IMR-90 (cell line): ENCODE measurements at regions not wholly inside any gene's neighbourhood (a gene's known extent, or its start where the extent isn't known, plus 50 kb on each side); places are given as distances from the start of the nearest gene placed in this dataset.

Experiments
- ATAC-seq: fragments of 200-7000 bp; cut with Tn5 transposase; 2 replicates; pipeline ENCODE4 v1.9.1; 2020; ENCODE audit warnings: low read depth, mild to moderate bottlenecking, moderate library complexity
- BruUV-seq: library from RNA; stranded (reverse); fragments of 400-500 nt; replicated peaks from 2 replicates; lab custom pipeline; 2021; lab: Mats Ljungman, UMichigan
- CTCF ChIA-PET: fragments of 300-600 bp; formaldehyde crosslinking; extraction: SDS; loops from one replicate; lab custom pipeline; 2021; ENCODE audit warnings: antibody characterized with exemption; lab: Yijun Ruan, JAX
- POLR2A ChIA-PET: fragments of 300-600 bp; sonication (Branson Sonifier 250); formaldehyde crosslinking; loops from one replicate; lab custom pipeline; 2022; ENCODE audit warnings: antibody characterized with exemption; ENCODE audit not compliant: unreplicated experiment; lab: Charles Lee
- DNase-seq: peaks from one replicate; pipeline ENCODE4 v3.0.0; 2013
- H2AFZ ChIP-seq: replicated peaks from 2 replicates; pipeline ENCODE3; 2013; ENCODE audit warnings: low read length, mild to moderate bottlenecking; ENCODE audit not compliant: poor library complexity
- H2AK5ac ChIP-seq: 2 replicates; pipeline ENCODE4 v1.6.1; 2013; ENCODE audit warnings: low read depth, low read length, inconsistent platforms
- H2AK9ac ChIP-seq: replicated peaks from 2 replicates; pipeline ENCODE3; 2013; ENCODE audit warnings: mild to moderate bottlenecking, low read depth, low read length, moderate library complexity; ENCODE audit not compliant: poor library complexity
- H2BK120ac ChIP-seq: 2 replicates; pipeline ENCODE4 v1.6.1; 2013; ENCODE audit warnings: low read depth, low read length, inconsistent platforms
- H2BK15ac ChIP-seq: 3 replicates; pipeline ENCODE4 v1.6.1; 2013; ENCODE audit warnings: low read depth, low read length, inconsistent platforms
- H2BK20ac ChIP-seq: 2 replicates; pipeline ENCODE4 v1.6.1; 2013; ENCODE audit warnings: low read depth, mild to moderate bottlenecking, inconsistent platforms, low read length, moderate library complexity
- H2BK5ac ChIP-seq: 2 replicates; pipeline ENCODE4 v1.6.1; 2013; ENCODE audit warnings: mild to moderate bottlenecking, low read depth, low read length, inconsistent platforms; ENCODE audit not compliant: poor library complexity, severe bottlenecking
- H3K14ac ChIP-seq: replicated peaks from 2 replicates; pipeline ENCODE4 v1.6.1; 2013; ENCODE audit warnings: low read depth, low read length, inconsistent platforms
- H3K18ac ChIP-seq: 2 replicates; pipeline ENCODE4 v1.6.1; 2013; ENCODE audit warnings: low read depth, low read length, control low read depth
- H3K23ac ChIP-seq: 2 replicates; pipeline ENCODE4 v1.6.1; 2013; ENCODE audit warnings: low read depth, low read length, inconsistent platforms
- H3K27ac ChIP-seq: 2 replicates; pipeline ENCODE4 v1.5.1; 2013; ENCODE audit warnings: mild to moderate bottlenecking, control low read depth, low read length; ENCODE audit not compliant: insufficient read depth
- H3K27me3 ChIP-seq: 2 replicates; pipeline ENCODE4 v1.6.1; 2013; ENCODE audit warnings: low read length; ENCODE audit not compliant: control insufficient read depth, insufficient read depth
- H3K36me3 ChIP-seq: 2 replicates; pipeline ENCODE4 v1.6.1; 2013; ENCODE audit warnings: low read length, mixed read lengths; ENCODE audit not compliant: control insufficient read depth, insufficient read depth
- H3K4ac ChIP-seq: 2 replicates; pipeline ENCODE4 v1.6.1; 2013; ENCODE audit warnings: low read depth, low read length, inconsistent platforms
- H3K4me1 ChIP-seq: 2 replicates; pipeline ENCODE4 v1.6.1; 2013; ENCODE audit warnings: low read length, mixed read lengths; ENCODE audit not compliant: control insufficient read depth, insufficient read depth
- H3K4me2 ChIP-seq: 2 replicates; pipeline ENCODE4 v1.6.1; 2013; ENCODE audit warnings: low read depth, mild to moderate bottlenecking, control low read depth, low read length, moderate library complexity
- H3K4me3 ChIP-seq: 2 replicates; pipeline ENCODE4 v1.5.1; 2013; ENCODE audit warnings: low read depth, mild to moderate bottlenecking, control low read depth, low read length, moderate library complexity; ENCODE audit not compliant: insufficient read depth
- H3K56ac ChIP-seq: 2 replicates; pipeline ENCODE4 v1.6.1; 2013; ENCODE audit warnings: low read length, inconsistent platforms; ENCODE audit not compliant: insufficient read depth; ENCODE audit errors: extremely low read depth
- H3K79me1 ChIP-seq, 2 experiments: 2 replicates each; pipeline ENCODE4 v1.6.1; 2013; ENCODE audit warnings: low read length in 2 of 2, inconsistent platforms in 1 of 2, low read depth in 1 of 2
- H3K9ac ChIP-seq: 2 replicates; pipeline ENCODE4 v1.6.1; 2013; ENCODE audit warnings: low read depth, low read length, control low read depth
- H3K9me1 ChIP-seq: 2 replicates; pipeline ENCODE4 v1.6.1; 2013; ENCODE audit warnings: low read length, inconsistent platforms; ENCODE audit not compliant: insufficient read depth
- H3K9me3 ChIP-seq: 2 replicates; pipeline ENCODE4 v1.6.1; 2013; ENCODE audit warnings: low read length; ENCODE audit not compliant: control insufficient read depth, insufficient read depth
- H4K20me1 ChIP-seq: 2 replicates; pipeline ENCODE4 v1.6.1; 2013; ENCODE audit warnings: low read length, inconsistent platforms; ENCODE audit not compliant: insufficient read depth
- H4K5ac ChIP-seq: 2 replicates; pipeline ENCODE4 v1.6.1; 2013; ENCODE audit warnings: mild to moderate bottlenecking, low read depth, low read length, control low read depth
- H4K8ac ChIP-seq, 2 experiments: 2 replicates each; pipeline ENCODE4 v1.6.1; 2013; ENCODE audit warnings: low read depth in 2 of 2, low read length in 2 of 2, control low read depth in 1 of 2, inconsistent platforms in 1 of 2
- H4K91ac ChIP-seq: 2 replicates; pipeline ENCODE4 v1.6.1; 2013; ENCODE audit warnings: low read depth, low read length, inconsistent platforms; ENCODE audit not compliant: insufficient read depth
- BHLHE40 ChIP-seq: fragments of 150-350 bp; IDR thresholded peaks from 2 replicates; pipeline ENCODE4 v1.6.1; 2016; ENCODE audit warnings: mild to moderate bottlenecking, low read depth, low read length
- FOS ChIP-seq: fragments of 150-350 bp; IDR thresholded peaks from 2 replicates; pipeline ENCODE4 v1.6.1; 2016; ENCODE audit warnings: low read depth, low read length
- MXI1 ChIP-seq: IDR thresholded peaks from 2 replicates; pipeline ENCODE4 v1.6.1; 2012; ENCODE audit warnings: low read depth, mild to moderate bottlenecking, low read length, moderate library complexity, borderline replicate concordance
- NFE2L2 ChIP-seq: fragments of 150-350 bp; IDR thresholded peaks from 2 replicates; pipeline ENCODE4 v1.6.1; 2016; ENCODE audit warnings: low read depth, mild to moderate bottlenecking, low read length
- POLR2A ChIP-seq: IDR thresholded peaks from 2 replicates; pipeline ENCODE4 v1.6.1; 2012; ENCODE audit warnings: mild to moderate bottlenecking, low read depth, low read length
- RAD21 ChIP-seq: IDR thresholded peaks from 2 replicates; pipeline ENCODE4 v1.6.1; 2012; ENCODE audit warnings: low read length, improper control_type of control experiment
- WGBS, 2 experiments: methylation state at CpG; one replicate each; pipeline versions ENCODE4 v1.1.5 to v1.1.7; 2013; ENCODE audit warnings: missing lambda C conversion rate in 2 of 2; ENCODE audit not compliant: insufficient read length in 1 of 2; ENCODE audit errors: extremely low coverage in 2 of 2; 5-methylcytosine and 5-hydroxymethylcytosine counted together
- dilution Hi-C: fragments of 300-500 bp; cut with HindIII; formaldehyde crosslinking; loops from one replicate; pipeline ENCODE4 v1.14.3; 2018; ENCODE audit warnings: low sequenced_read_pairs; ENCODE audit not compliant: unreplicated experiment
- in situ Hi-C: fragments of 300-500 bp; cut with MboI; formaldehyde crosslinking; loops from 3 replicates; pipeline ENCODE4 v1.14.3; 2019; ENCODE audit warnings: low sequenced_read_pairs, inconsistent platforms, mixed read lengths
- intact Hi-C: fragments of 100-400 bp; cut with micrococcal nuclease; formaldehyde crosslinking; loops from 2 replicates; pipeline ENCODE4 v1.10.0; 2022

- intact Hi-C loops (no loop called here), dilution Hi-C loops (no loop called here), in situ Hi-C loops (no loop called here)
- Histone ChIP-seq H4K5ac (no peak overlapping the region), H3K79me1 (no peaks in the 10 kb centered on the region), H3K4me1 (no peaks in the 10 kb centered on the region), H2BK120ac (no peak overlapping the region), H3K36me3 (no peaks in the 10 kb centered on the region), H3K56ac (no peak overlapping the region), H3K9me3 (no peaks in the 10 kb centered on the region), H3K4me2 (no peak overlapping the region), H3K4ac (no peak overlapping the region), H2AK5ac (no peak overlapping the region), H2BK5ac (no peak overlapping the region), H3K18ac (no peak overlapping the region), H2AFZ (no peak overlapping the region), H3K27me3 (no peaks in the 10 kb centered on the region), H3K23ac (no peak overlapping the region), H4K8ac (no peak overlapping the region), H3K9me1 (no peaks in the 10 kb centered on the region), H3K4me3 (no peak overlapping the region), H2BK20ac (no peak overlapping the region), H2AK9ac (no peak overlapping the region), H3K9ac (no peak overlapping the region), H4K91ac (no peak overlapping the region), H3K14ac (no peak overlapping the region), H4K20me1 (no peaks in the 10 kb centered on the region), H3K27ac (no peak overlapping the region), H2BK15ac (no peak overlapping the region)
- ATAC-seq (no peak), DNase-seq (no peak)
- POLR2A ChIA-PET = no interaction called here
- no peak for TF ChIP-seq FOS
- TF ChIP-seq MXI1 = no peak
- TF ChIP-seq NFE2L2 = no peak
- TF ChIP-seq BHLHE40 = no peak
- no peak for TF ChIP-seq POLR2A
- no peak for TF ChIP-seq RAD21
- BruUV-seq = no TSS peak
- WGBS, 2 experiments = no CpG with 5 or more reads among the region's 5 CpGs
- CTCF ChIA-PET = no interaction called here
These were observed 103.3 kb upstream of the NFE2L3 start for GRCh38 chr7:26048663-26049062.
